Testis (tissue), 2 donors: ENCODE measurements at regions not wholly inside any gene's neighbourhood (a gene's known extent, or its start where the extent isn't known, plus 50 kb on each side); places are given as distances from the start of the nearest gene placed in this dataset.

ENCODE experiments used
- CTCF ChIP-seq, 3 experiments: fragments of 450-650 bp in 2 of 3; fragments of 200-600 bp in 1 of 3; sonication (generic) in 1 of 3; IDR thresholded peaks; one replicate each; pipeline ENCODE4 v1.5.1; 2016 to 2019; ENCODE audit warnings: antibody characterized with exemption in 3 of 3, mild to moderate bottlenecking in 2 of 3, moderate library complexity in 1 of 3
- POLR2A ChIP-seq: fragments of 450-650 bp; IDR thresholded peaks from one replicate; pipeline ENCODE4 v1.6.1; 2017; ENCODE audit warnings: antibody characterized with exemption, mild to moderate bottlenecking, moderate library complexity

DNA sequence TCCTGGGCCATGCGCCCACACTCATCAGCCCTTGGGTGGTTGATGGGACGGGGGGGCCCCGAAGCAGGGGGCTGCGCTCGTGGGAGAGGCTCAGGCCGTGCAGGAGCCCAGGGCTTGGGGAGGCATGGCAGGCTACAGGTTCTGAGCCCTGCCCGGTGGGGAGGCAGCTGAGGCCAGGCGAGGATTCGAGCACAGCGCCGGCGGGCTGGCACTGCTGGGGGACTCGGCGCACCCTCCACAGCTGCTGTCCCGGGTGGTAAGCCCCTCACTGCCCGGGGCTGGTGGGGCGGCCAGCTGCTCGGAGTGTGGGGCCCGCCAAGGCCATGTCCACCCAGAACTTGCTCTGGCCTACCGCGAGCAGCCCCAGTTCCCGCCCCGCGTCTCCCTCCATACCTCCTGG is 295.8 kb upstream of the SEL1L start:
- no peak for TF ChIP-seq CTCF (IDR thresholded peaks at IDR 0.05)
- TF ChIP-seq POLR2A: no peak
